GM10266 (cell line): ENCODE measurements at regions not wholly inside any gene's neighbourhood (a gene's known extent, or its start where the extent isn't known, plus 50 kb on each side); places are given as distances from the start of the nearest gene placed in this dataset.

ENCODE experiments used
- DNase-seq: peaks from one replicate; pipeline ENCODE4 v3.0.0; 2012; ENCODE audit errors: extremely low spot score
- TF ChIP-seq, protein P1 (sequence below): IDR thresholded peaks from 2 replicates; pipeline ENCODE4 v1.5.1; 2012; ENCODE audit warnings: mild to moderate bottlenecking, low read depth; ENCODE audit not compliant: control insufficient read depth, insufficient read depth; ENCODE audit errors: missing control alignments

GRCh38 chr14:81653626-81654025, 120.0 kb upstream of the SEL1L start:
- DNase-seq, result no peak
- TF ChIP-seq, protein P1, sequence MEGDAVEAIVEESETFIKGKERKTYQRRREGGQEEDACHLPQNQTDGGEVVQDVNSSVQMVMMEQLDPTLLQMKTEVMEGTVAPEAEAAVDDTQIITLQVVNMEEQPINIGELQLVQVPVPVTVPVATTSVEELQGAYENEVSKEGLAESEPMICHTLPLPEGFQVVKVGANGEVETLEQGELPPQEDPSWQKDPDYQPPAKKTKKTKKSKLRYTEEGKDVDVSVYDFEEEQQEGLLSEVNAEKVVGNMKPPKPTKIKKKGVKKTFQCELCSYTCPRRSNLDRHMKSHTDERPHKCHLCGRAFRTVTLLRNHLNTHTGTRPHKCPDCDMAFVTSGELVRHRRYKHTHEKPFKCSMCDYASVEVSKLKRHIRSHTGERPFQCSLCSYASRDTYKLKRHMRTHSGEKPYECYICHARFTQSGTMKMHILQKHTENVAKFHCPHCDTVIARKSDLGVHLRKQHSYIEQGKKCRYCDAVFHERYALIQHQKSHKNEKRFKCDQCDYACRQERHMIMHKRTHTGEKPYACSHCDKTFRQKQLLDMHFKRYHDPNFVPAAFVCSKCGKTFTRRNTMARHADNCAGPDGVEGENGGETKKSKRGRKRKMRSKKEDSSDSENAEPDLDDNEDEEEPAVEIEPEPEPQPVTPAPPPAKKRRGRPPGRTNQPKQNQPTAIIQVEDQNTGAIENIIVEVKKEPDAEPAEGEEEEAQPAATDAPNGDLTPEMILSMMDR, result no peak

DNA sequence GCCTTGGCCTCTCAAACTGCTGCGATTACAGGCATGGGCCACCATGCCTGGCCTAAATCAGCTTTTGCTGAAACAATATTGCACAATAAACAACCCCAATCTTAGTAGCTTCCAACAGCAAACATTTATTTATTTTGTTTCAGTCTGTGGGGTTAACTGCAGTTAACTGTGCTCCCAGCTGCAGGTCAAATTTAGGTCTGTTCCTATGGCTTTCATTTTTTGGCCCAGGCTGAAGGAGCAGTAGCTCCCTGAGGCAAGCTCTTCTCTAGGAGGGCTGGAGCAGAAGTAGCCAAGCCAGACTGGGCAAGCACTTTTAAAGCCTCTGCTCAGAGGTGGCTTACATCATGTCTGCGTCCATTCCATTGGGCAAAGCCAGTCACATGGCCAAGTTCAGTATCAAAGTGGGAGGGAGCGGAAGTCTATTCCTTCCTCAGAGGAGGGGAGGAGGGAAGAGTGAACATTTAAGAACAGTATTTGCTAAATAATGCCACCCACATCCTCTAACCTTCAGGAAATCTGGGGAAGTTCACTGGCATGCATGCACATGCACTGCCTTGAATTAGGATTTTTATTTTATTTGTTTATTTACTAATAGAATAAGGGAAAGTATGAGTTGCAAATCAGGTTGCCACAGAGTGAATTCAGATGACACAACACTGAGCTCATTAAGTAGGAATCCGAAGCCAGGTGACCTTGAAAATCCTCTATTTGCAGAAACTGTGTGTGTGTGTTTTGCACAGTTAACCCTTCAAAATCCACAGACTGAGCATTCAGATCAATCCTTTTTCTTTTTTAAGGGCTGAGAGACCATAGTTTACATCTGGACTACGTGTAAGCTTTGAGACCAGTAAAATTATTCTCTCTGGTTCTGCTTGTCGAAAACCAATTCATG, 122.0 kb upstream of the SEL1L start:
- DNase-seq, result no peak
- TF ChIP-seq, protein P1, result no peak

- TF ChIP-seq, protein P1, result no peak
- no peak for DNase-seq
These were observed 123.2 kb upstream of the SEL1L start for GRCh38 chr14:81656811-81657210.

DNA sequence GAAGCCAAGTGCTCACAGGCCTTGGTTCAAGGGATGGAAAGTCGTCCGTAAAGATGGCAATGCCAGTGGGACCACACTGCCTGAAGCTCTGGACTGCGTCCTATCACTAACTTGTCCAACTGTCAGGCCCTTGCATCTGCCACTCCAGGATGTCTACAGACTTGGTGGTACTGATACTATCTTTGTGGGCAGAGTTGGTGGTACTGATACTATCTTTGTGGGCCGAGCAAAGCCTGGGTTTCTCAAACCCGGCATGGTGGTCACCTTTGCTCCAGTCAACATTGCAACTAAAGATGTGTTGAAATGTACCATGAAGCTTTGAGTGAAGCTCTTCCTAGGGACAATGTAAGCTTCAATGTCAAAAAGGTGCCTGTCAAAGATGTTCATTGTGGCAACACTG, 128.4 kb upstream of the SEL1L start:
- TF ChIP-seq, protein P1, result no peak
- DNase-seq, result no peak

GRCh38 chr14:81662570-81663197, 129.0 kb upstream of the SEL1L start:
- no peak for DNase-seq
- TF ChIP-seq, protein P1, result no peak

GRCh38 chr14:81668626-81669274, 135.1 kb upstream of the SEL1L start:
- no peak for DNase-seq
- TF ChIP-seq, protein P1, result no peak
